Stomach (tissue), 4 donors: ENCODE measurements at regions not wholly inside any gene's neighbourhood (a gene's known extent, or its start where the extent isn't known, plus 50 kb on each side); places are given as distances from the start of the nearest gene placed in this dataset.

ENCODE experiments used
- CTCF ChIP-seq, 7 experiments: fragments of 450-650 bp in 4 of 7; fragments of 200-600 bp in 3 of 7; sonication (generic) in 3 of 7; IDR thresholded peaks; one replicate each; pipeline ENCODE4 v1.5.1; 2016 to 2019; ENCODE audit warnings: antibody characterized with exemption in 7 of 7, control low read depth in 2 of 7, mild to moderate bottlenecking in 1 of 7
- POLR2A ChIP-seq, 4 donors: fragments of 450-650 bp; IDR thresholded peaks; one replicate each; pipeline ENCODE4 v1.6.1; 2016; ENCODE audit warnings: antibody characterized with exemption in 4 of 4, control low read depth in 2 of 4, mild to moderate bottlenecking in 1 of 4, moderate library complexity in 1 of 4
- POLR2AphosphoS5 ChIP-seq, 3 donors: sonication (generic); formaldehyde crosslinking; IDR thresholded peaks; one replicate each; pipeline ENCODE4 v1.6.1; 2016; ENCODE audit warnings: antibody characterized with exemption in 3 of 3

- no peak for TF ChIP-seq POLR2AphosphoS5 (IDR thresholded peaks at IDR 0.05)
- TF ChIP-seq CTCF (IDR thresholded peaks at IDR 0.05), result no peak
- no peak for TF ChIP-seq POLR2A (IDR thresholded peaks at IDR 0.05)
Observed at GRCh38 chr16:27706156-27706865, 156.4 kb downstream of the KATNIP start.
